ENCODE measurements at regions not wholly inside any gene's neighbourhood (a gene's known extent, or its start where the extent isn't known, plus 50 kb on each side); places are given as distances from the start of the nearest gene placed in this dataset.

- Histone ChIP-seq H3K9me2 (ENCODE audit: insufficient read depth) (no peaks in the 10 kb centered on the region), H2AFZ (ENCODE audit: low read depth, low read length, poor library complexity, severe bottlenecking) (no peak overlapping the region), H3K4me2 (ENCODE audit: low read length) (no peak overlapping the region), H3K4me1 (ENCODE audit: control insufficient read depth in 1 of 2, insufficient read depth in 2 of 2, low read length in 2 of 2) (peaks cover 0 to 7% of the 10 kb centered on the region in 2 experiments; a peak in 3 of 4 replicates), H3K9me3 (ENCODE audit: control insufficient read depth in 1 of 2, insufficient read depth in 1 of 2, low read depth in 1 of 2, low read length in 2 of 2) (peaks cover 0 to 3% of the 10 kb centered on the region in 2 experiments; a peak in 1 of 4 replicates), H3K27me3 (ENCODE audit: insufficient read depth, low read length) (no peaks in the 10 kb centered on the region), H3K4me3 (replicated peaks in 1 of 2; ENCODE audit: low read depth in 1 of 2, low read length in 2 of 2) (no peak overlapping the region), H3K9ac (ENCODE audit: low read length) (no peak overlapping the region), H4K20me1 (ENCODE audit: insufficient read depth) (no peaks in the 10 kb centered on the region), H3K27ac (ENCODE audit: low read depth, low read length) (no peak overlapping the region), H3K36me3 (ENCODE audit: control insufficient read depth in 1 of 2, insufficient read depth in 2 of 2, low read length in 2 of 2) (no peaks in the 10 kb centered on the region), H3K79me2 (ENCODE audit: insufficient read depth, low read length) (no peaks in the 10 kb centered on the region)
- DNase-seq (ENCODE audit: low read depth, low spot score), result no peak
- ChIA-PET POLR2A (no interaction called here), CTCF (no interaction called here), RAD21 (ENCODE audit: low non-redundant PET in 1 of 2, low total read pairs in 2 of 2, uncharacterized antibody in 2 of 2, unreplicated experiment in 2 of 2) (no interaction called here)
- intact Hi-C loops (cut with micrococcal nuclease), result no loop called here
- BruUV-seq (replicated peaks), result no TSS peak
- no peak for ATAC-seq
- no peak for TF ChIP-seq EZH2 (IDR thresholded peaks at IDR 0.05)
- TF ChIP-seq POLR2A (IDR thresholded peaks at IDR 0.05; ENCODE audit: borderline replicate concordance, extremely low read depth, insufficient read depth, insufficient read length), result no peak
- TF ChIP-seq EGR1 (IDR thresholded peaks at IDR 0.05; ENCODE audit: low read depth), result no peak
- no peak for TF ChIP-seq EZH2phosphoT487 (IDR thresholded peaks at IDR 0.05; ENCODE audit: borderline replicate concordance)
- TF ChIP-seq RAD21 (IDR thresholded peaks at IDR 0.05; ENCODE audit: low read depth), result no peak
- no peak for TF ChIP-seq SRF (IDR thresholded peaks at IDR 0.05; ENCODE audit: low read depth)
- TF ChIP-seq TCF7L2 (IDR thresholded peaks at IDR 0.05; ENCODE audit: borderline replicate concordance, extremely low read depth, insufficient read depth, insufficient read length), result no peak
- no peak for TF ChIP-seq POLR2AphosphoS5 (IDR thresholded peaks at IDR 0.05; ENCODE audit: low read depth, low read length)
- no peak for TF ChIP-seq SP1 (IDR thresholded peaks at IDR 0.05; ENCODE audit: low read depth)
- no peak for TF ChIP-seq SIN3A (IDR thresholded peaks at IDR 0.05; ENCODE audit: low read depth)
- TF ChIP-seq ATF3 (IDR thresholded peaks at IDR 0.05), result no peak
- no peak for TF ChIP-seq CEBPB (IDR thresholded peaks at IDR 0.05; ENCODE audit: low read depth)
- TF ChIP-seq ZFX (IDR thresholded peaks at IDR 0.05), result no peak
- TF ChIP-seq FOSL1 (IDR thresholded peaks at IDR 0.05; ENCODE audit: low read depth), result no peak
- no peak for TF ChIP-seq ELF1 (IDR thresholded peaks at IDR 0.05; ENCODE audit: borderline replicate concordance, low read depth)
- no peak for TF ChIP-seq CBX3 (IDR thresholded peaks at IDR 0.05; ENCODE audit: low read depth)
- no peak for TF ChIP-seq MAX (IDR thresholded peaks at IDR 0.05)
- no peak for TF ChIP-seq REST (IDR thresholded peaks at IDR 0.05; ENCODE audit: low read depth)
- no peak for TF ChIP-seq JUND (IDR thresholded peaks at IDR 0.05)
These were observed 254.5 kb downstream of the RASEF start for GRCh38 chr9:82808478-82808877.
